HepG2 (cell line): ENCODE measurements at regions not wholly inside any gene's neighbourhood (a gene's known extent, or its start where the extent isn't known, plus 50 kb on each side); places are given as distances from the start of the nearest gene placed in this dataset.

ENCODE experiments used
- ATAC-seq: fragments of 200-7000 bp; cut with Tn5 transposase; 3 replicates; pipeline ENCODE4 v1.9.1; 2020; ENCODE audit warnings: mild to moderate bottlenecking, moderate library complexity
- BruUV-seq: library from RNA; stranded (reverse); fragments of 400-500 nt; replicated peaks from 2 replicates; lab custom pipeline; 2021; lab: Mats Ljungman, UMichigan
- CTCF ChIA-PET: fragments of 300-600 bp; formaldehyde crosslinking; extraction: SDS; loops from one replicate; lab custom pipeline; 2021; ENCODE audit warnings: low total read pairs, inconsistent platforms, low intra/inter-chr PET ratio; lab: Yijun Ruan, JAX
- POLR2A ChIA-PET: fragments of 350-600 bp; sonication (Branson Sonifier 250); formaldehyde crosslinking; loops from one replicate; lab custom pipeline; 2020; ENCODE audit warnings: antibody characterized with exemption, inconsistent platforms; lab: Yijun Ruan, JAX
- DNase-seq: peaks from one replicate; pipeline ENCODE4 v3.0.0-alpha.2; 2015; ENCODE audit warnings: low spot score
- FAIRE-seq: peaks from 3 replicates; lab custom pipeline; 2011; peaks lifted over from hg19 to GRCh38; lab: Jason Lieb, UNC
- H2AFZ ChIP-seq: one replicate; pipeline ENCODE4 v1.6.1; 2011; ENCODE audit warnings: low read length, inconsistent platforms
- H3K27ac ChIP-seq: fragments of 300-600 bp; 3 replicates; pipeline ENCODE4 v1.8.0; 2011; ENCODE audit warnings: mixed run types, mild to moderate bottlenecking, mixed read lengths, low read length, inconsistent platforms; ENCODE audit not compliant: insufficient read depth; ENCODE audit errors: extremely low read length
- H3K27me3 ChIP-seq, 2 experiments: fragments of 200-600 bp in 1 of 2; 2 replicates in 1 of 2; 3 replicates in 1 of 2; pipeline versions ENCODE4 v1.6.0 to v1.8.0; 2011; ENCODE audit warnings: low read length in 2 of 2, mild to moderate bottlenecking in 2 of 2, moderate library complexity in 2 of 2, inconsistent platforms in 1 of 2; ENCODE audit not compliant: insufficient read depth in 2 of 2, control insufficient read depth in 1 of 2
- H3K36me3 ChIP-seq, 2 experiments: fragments of 200-600 bp in 1 of 2; replicated peaks in 1 of 2; 2 replicates in 1 of 2; 3 replicates in 1 of 2; pipeline versions ENCODE4 v1.5.1 to v1.8.0; 2011; ENCODE audit warnings: low read length in 2 of 2, inconsistent platforms in 1 of 2; ENCODE audit not compliant: insufficient read depth in 2 of 2, control insufficient read depth in 1 of 2
- H3K4me1 ChIP-seq: 2 replicates; pipeline ENCODE4 v1.5.1; 2012; ENCODE audit warnings: low read length, inconsistent platforms; ENCODE audit not compliant: insufficient read depth
- H3K4me2 ChIP-seq: 2 replicates; pipeline ENCODE4 v1.6.0; 2011; ENCODE audit warnings: low read depth, low read length, inconsistent platforms
- H3K4me3 ChIP-seq, 3 experiments: fragments of 200-600 bp in 1 of 3; sonication (generic), shearing (Covaris generic) in 1 of 3; replicated peaks in 1 of 3; 2 replicates each; pipeline ENCODE4 v1.5.1; 2011 to 2016; ENCODE audit warnings: low read length in 3 of 3, inconsistent platforms in 2 of 3, low read depth in 2 of 3, mild to moderate bottlenecking in 2 of 3, control low read depth in 1 of 3, mixed read lengths in 1 of 3; ENCODE audit not compliant: insufficient read depth in 1 of 3
- H3K79me2 ChIP-seq: one replicate; pipeline ENCODE4 v1.6.1; 2011; ENCODE audit warnings: low read length, inconsistent platforms; ENCODE audit not compliant: insufficient read depth
- H3K9ac ChIP-seq: 2 replicates; pipeline ENCODE4 v1.6.0; 2011; ENCODE audit warnings: mild to moderate bottlenecking, low read depth, low read length, inconsistent platforms; ENCODE audit not compliant: insufficient read depth
- H3K9me3 ChIP-seq: 2 replicates; pipeline ENCODE4 v1.5.1; 2012; ENCODE audit warnings: mild to moderate bottlenecking, low read length
- H4K20me1 ChIP-seq: 2 replicates; pipeline ENCODE4 v1.6.0; 2011; ENCODE audit warnings: inconsistent platforms, mild to moderate bottlenecking, low read length, moderate library complexity; ENCODE audit not compliant: insufficient read depth
- BCL6 ChIP-seq: IDR thresholded peaks from 2 replicates; pipeline ENCODE4 v1.6.1; 2016; ENCODE audit warnings: missing genetic modification reagents, missing compliant biosample characterization
- CTCF ChIP-seq: sonication (generic); formaldehyde crosslinking; IDR thresholded peaks from 2 replicates; pipeline ENCODE4 v1.5.0; 2020; ENCODE audit warnings: mild to moderate bottlenecking, missing genetic modification reagents, moderate library complexity
- DMAP1 ChIP-seq: IDR thresholded peaks from 2 replicates; pipeline ENCODE4 v1.6.1; 2016
- FOXK1 ChIP-seq: sonication (generic); formaldehyde crosslinking; IDR thresholded peaks from 2 replicates; pipeline ENCODE4 v1.4.0; 2020; ENCODE audit warnings: low read depth, missing genetic modification reagents, borderline replicate concordance
- GABPA ChIP-seq, 2 experiments: IDR thresholded peaks; 2 replicates each; pipeline ENCODE4 v1.6.1; 2011 to 2016; ENCODE audit warnings: low read depth in 2 of 2, low read length in 1 of 2, missing biosample characterization in 1 of 2, missing genetic modification characterization in 1 of 2
- HNF4G ChIP-seq, 2 experiments: sonication (generic) in 1 of 2; formaldehyde crosslinking in 1 of 2; IDR thresholded peaks; 2 replicates each; pipeline versions ENCODE4 v1.4.0 to v1.6.1; 2011 to 2020; ENCODE audit warnings: borderline replicate concordance in 2 of 2, low read depth in 2 of 2, mild to moderate bottlenecking in 2 of 2, low read length in 1 of 2, missing genetic modification reagents in 1 of 2, moderate library complexity in 1 of 2
- IKZF5 ChIP-seq: IDR thresholded peaks from 2 replicates; pipeline ENCODE4 v1.6.1; 2018; ENCODE audit warnings: missing genetic modification reagents, mild to moderate bottlenecking, missing compliant biosample characterization
- KAT2B ChIP-seq: fragments of 150-350 bp; IDR thresholded peaks from 2 replicates; pipeline ENCODE4 v1.6.1; 2014; ENCODE audit warnings: low read depth, low read length, borderline replicate concordance
- MYPOP ChIP-seq: sonication (generic); formaldehyde crosslinking; IDR thresholded peaks from 2 replicates; pipeline ENCODE4 v1.8.1; 2023; ENCODE audit warnings: mild to moderate bottlenecking, moderate library complexity, missing genetic modification reagents
- NFIC ChIP-seq: IDR thresholded peaks from 2 replicates; pipeline ENCODE4 v1.6.1; 2012; ENCODE audit warnings: mild to moderate bottlenecking, low read length, inconsistent platforms
- RAD21 ChIP-seq: fragments of 450-650 bp; formaldehyde crosslinking; IDR thresholded peaks from 2 replicates; pipeline ENCODE4 v1.5.0; 2020; ENCODE audit warnings: mild to moderate bottlenecking
- SMC3 ChIP-seq: IDR thresholded peaks from 2 replicates; pipeline ENCODE4 v1.6.1; 2011; ENCODE audit warnings: low read length, improper control_type of control experiment
- TEAD3 ChIP-seq: optimal IDR thresholded peaks from 2 replicates; pipeline ENCODE3; 2016; ENCODE audit warnings: borderline replicate concordance
- ZMYM4 ChIP-seq: sonication (generic); formaldehyde crosslinking; IDR thresholded peaks from 2 replicates; pipeline ENCODE4 v1.8.1; 2023; ENCODE audit warnings: mild to moderate bottlenecking, missing genetic modification reagents
- ZNF10 ChIP-seq: sonication (generic); formaldehyde crosslinking; IDR thresholded peaks from 2 replicates; pipeline ENCODE4 v1.4.0; 2020; ENCODE audit warnings: mild to moderate bottlenecking, low read depth, missing genetic modification reagents, borderline replicate concordance
- ZNF574 ChIP-seq: sonication (generic); formaldehyde crosslinking; IDR thresholded peaks from 2 replicates; pipeline ENCODE4 v1.4.0; 2020; ENCODE audit warnings: missing genetic modification reagents
- ZNF670 ChIP-seq: sonication (generic); formaldehyde crosslinking; IDR thresholded peaks from 2 replicates; pipeline ENCODE4 v1.8.0; 2022; ENCODE audit warnings: mild to moderate bottlenecking, missing genetic modification reagents, borderline replicate concordance
- ZNF782 ChIP-seq: sonication (generic); formaldehyde crosslinking; IDR thresholded peaks from 2 replicates; pipeline ENCODE4 v1.4.0; 2020; ENCODE audit warnings: missing genetic modification reagents, mild to moderate bottlenecking, borderline replicate concordance
- ZNF83 ChIP-seq: sonication (generic); formaldehyde crosslinking; IDR thresholded peaks from 2 replicates; pipeline ENCODE4 v1.4.0; 2020; ENCODE audit warnings: missing genetic modification reagents, mild to moderate bottlenecking, borderline replicate concordance
- in situ Hi-C: cut with HindIII; loops from 2 replicates; pipeline ENCODE4 v1.10.0; 2017; ENCODE audit warnings: low pct_unique_long_range_greater_than_20kb; ENCODE audit not compliant: extremely low pct_ligation_motif_present
- intact Hi-C: fragments of 100-400 bp; cut with micrococcal nuclease; formaldehyde crosslinking; loops from one replicate; pipeline ENCODE4 v1.10.0; 2022; ENCODE audit not compliant: unreplicated experiment

DNA sequence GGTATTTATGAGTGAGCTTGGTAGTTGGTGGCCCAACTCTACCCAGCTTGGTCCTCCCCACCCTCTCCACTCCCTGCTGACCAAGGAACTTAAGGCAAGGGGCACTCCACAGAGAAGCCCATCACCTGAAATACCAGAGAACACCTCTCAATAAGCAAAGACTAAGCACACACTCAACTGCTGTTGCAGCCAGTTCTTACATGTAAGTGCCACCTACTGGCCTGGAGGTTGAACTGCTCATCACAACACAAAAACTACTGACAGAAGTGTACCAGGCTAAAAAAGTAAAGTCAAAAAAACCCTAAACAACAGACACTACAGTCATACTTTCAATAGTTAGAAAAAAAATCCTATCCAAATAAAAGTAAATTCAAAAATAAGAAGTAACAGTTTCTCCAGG, 146.2 kb downstream of the FAM83B start:
- no peak overlapping the region for H3K27ac ChIP-seq
- no peak overlapping the region for H3K4me3 ChIP-seq
- H3K9ac ChIP-seq = no peak overlapping the region
- POLR2A ChIA-PET = no interaction called here
- DNase-seq = peak; percentile 48
- in situ Hi-C loops (no loop called here), intact Hi-C loops (loop anchor here (1.0 to 5.0 kb wide), 3 partner anchors 114 to 1005 kb away; no protein-coding TSS in a partner anchor)
- no peaks in the 10 kb centered on the region for H3K27me3 ChIP-seq
- no peaks in the 10 kb centered on the region for H3K4me1 ChIP-seq
- H3K9me3 ChIP-seq = no peaks in the 10 kb centered on the region
- H3K79me2 ChIP-seq = no peaks in the 10 kb centered on the region
- H3K36me3 ChIP-seq = no peaks in the 10 kb centered on the region
- BruUV-seq = no TSS peak
- H4K20me1 ChIP-seq = no peaks in the 10 kb centered on the region
- CTCF ChIA-PET = interaction anchor here (1.9 to 2.9 kb wide), 2 partner anchors 114 to 274 kb away, joined by 9 to 11 read pairs; no protein-coding TSS in a partner anchor
- no peak overlapping the region for H3K4me2 ChIP-seq
- H2AFZ ChIP-seq = no peak overlapping the region
- ATAC-seq = peak; percentile 90
- peak; percentile 42 for FAIRE-seq
- TF ChIP-seq ZNF574 (CRISPR knock-in tag) (peak; percentile 92), NFIC (no peak), ZNF83 (no peak), FOXK1 (no peak), ZMYM4 (CRISPR knock-in tag) (0 out of 2 replicates have a peak, but pooled peaks have one; percentile 22), ZNF10 (no peak), BCL6 (no peak), ZNF782 (no peak), DMAP1 (CRISPR knock-in tag) (no peak), RAD21 (CRISPR knock-in tag) (0 out of 2 replicates have a peak, but pooled peaks have one; percentile 45), MYPOP (CRISPR knock-in tag) (no peak), IKZF5 (no peak), GABPA (IDR thresholded peaks at IDR 0.05; ENCODE audit: low read depth, low read length) (no peak), GABPA (CRISPR knock-in tag; IDR thresholded peaks at IDR 0.05; ENCODE audit: low read depth) (no peak), HNF4G (IDR thresholded peaks at IDR 0.05; ENCODE audit: borderline replicate concordance, low read depth, low read length) (no peak), HNF4G (CRISPR knock-in tag; IDR thresholded peaks at IDR 0.05; ENCODE audit: borderline replicate concordance, low read depth) (no peak), CTCF (CRISPR knock-in tag) (peak; percentile 75), ZNF670 (CRISPR knock-in tag) (no peak), KAT2B (no peak), TEAD3 (CRISPR knock-in tag) (no peak), SMC3 (peak; percentile 46; the same call in 1 of the 2 replicates)
